ENCODE measurements at regions not wholly inside any gene's neighbourhood (a gene's known extent, or its start where the extent isn't known, plus 50 kb on each side); places are given as distances from the start of the nearest gene placed in this dataset.
"Not testable (repeated sequence)": the region's sequence is repeated elsewhere in the genome, so short reads cannot be mapped to it uniquely, and the experiment has no call there.

DNA sequence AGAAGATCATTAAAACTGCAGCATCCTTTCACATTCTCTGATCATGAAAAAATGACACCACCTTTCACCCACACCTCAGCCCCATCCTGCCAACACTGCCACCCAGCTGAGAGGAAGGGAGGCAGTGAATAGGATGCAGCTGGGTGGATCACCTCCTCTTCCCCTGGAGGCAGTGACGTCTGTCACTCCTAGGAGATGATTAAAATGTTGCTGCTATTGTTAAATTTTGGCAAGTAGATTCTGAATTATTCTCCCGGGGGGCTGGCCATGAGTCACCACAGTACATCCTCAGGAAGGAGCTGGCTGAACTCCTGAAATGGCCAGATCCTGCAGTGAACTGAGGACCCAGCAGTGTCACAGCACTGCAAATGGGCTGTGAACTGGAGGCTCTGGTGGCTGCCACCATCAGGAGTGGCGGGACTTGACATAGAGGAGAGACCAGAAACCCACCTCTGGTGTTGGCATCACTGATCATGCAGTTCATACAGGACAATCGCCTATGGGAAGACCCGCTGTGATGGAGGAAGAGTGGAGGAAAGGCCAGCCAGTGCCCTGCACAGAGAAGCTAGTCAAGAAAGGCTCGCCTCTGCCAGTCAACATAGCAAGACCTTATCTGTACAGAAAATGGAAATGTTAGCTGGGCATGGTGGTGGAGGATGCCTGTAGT is 199.1 kb downstream of the FAM43A start:
- DNase-seq = no peak

- no peak for DNase-seq
Observed at GRCh38 chr3:194885766-194886165, 200.1 kb downstream of the FAM43A start.

GRCh38 chr3:194886836-194887235 is 201.2 kb downstream of the FAM43A start:
- no peak for DNase-seq

GRCh38 chr3:194888062-194888461 is 202.4 kb downstream of the FAM43A start:
- not testable (repeated sequence) for DNase-seq

DNA sequence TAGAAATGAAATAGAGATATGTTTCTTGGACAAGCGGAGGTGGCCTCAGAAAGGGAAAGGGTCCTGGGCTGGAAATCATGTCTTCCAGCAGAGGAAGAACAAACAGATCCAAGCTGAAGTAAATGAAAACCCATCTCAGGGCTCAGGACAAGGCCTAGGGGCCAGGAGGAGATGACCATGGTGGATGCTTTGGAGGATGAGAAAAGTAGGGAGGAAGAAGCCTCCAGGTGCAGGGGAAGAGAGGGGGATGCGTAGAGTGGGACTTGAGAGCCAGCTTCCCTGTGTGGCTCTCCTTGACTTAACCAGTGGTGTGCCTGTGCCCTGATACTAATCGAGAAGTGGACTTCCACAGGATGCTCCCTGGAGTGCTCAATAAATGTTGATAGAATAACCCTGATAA is 203.2 kb downstream of the FAM43A start:
- DNase-seq = no peak

DNA sequence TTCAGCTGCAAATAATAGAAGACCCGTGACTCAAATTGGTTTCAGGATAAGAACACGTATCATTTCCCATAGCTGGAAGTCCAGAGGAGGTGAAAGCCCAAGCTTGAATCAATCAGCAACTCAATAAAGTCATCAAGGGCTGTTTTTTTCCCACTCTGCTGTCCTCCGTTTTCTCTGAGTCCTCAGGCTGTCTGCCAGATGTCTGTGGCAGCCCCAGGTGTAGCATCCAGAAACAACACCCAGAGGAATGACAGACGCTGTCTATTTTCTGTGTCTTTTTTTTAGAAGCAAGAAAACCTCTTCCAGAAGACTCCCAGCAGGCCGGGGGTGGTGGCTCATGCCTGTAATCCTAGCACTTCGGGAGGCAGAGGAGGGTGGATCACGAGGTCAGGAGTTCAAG is 204.4 kb downstream of the FAM43A start:
- no peak for DNase-seq

DNA sequence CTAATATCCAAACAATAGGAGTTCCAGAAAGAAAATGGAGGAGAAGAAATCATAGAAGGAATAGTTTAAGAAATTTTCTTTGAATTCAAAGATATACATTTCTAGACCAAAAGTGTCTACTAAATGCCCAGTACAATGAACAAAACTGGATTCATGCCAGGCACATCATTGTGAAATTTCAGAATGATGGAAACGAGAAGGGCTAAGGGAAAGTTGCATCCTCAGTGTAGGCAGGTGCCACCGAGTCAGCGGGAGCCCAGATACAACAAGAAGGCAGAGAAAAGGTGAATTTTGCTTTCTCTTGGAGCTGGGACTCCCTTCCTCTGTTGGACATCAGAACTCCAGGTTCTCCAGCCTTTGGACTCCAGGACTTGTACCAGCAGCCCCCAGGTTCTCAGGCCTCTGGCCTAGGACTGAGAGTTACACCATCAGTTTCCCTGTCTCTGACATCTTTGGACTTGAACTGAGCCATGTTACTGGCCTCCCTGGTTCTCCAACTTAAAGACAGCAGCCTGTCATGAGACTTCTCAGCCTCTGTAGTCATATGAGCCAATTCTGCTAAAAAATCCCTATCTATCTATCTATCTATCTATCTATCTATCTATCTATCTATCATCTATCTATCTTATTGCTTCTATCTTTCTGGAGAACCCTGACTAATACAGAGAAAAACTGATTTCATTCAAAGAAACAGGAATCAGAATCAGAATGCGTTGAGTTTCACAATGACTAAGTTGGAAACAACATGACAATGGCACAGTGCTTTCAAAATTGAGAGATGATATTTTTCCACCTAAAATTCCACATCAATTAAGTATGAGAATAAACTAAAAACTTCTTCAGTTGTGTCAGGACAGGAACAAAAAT is 207.7 kb downstream of the FAM43A start:
- no peak for DNase-seq

DNA sequence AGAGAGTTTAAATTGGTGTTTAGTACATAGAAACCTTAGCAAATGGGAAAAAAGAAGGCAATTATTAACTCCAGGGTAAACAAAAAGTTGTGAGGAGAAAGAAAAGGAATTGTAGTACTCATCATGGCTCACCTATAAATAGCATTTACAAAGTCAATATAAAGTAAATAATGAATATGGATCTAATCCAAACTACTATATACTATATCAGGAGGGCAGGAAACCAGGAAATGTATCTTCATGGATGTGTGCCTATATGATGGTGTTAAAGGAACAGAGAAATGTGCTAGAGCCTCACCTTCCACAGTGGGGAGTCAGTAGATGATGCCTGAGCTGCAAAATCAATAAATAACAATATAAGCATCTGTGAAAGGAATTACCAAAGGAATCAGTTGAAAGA is 208.9 kb downstream of the FAM43A start:
- DNase-seq = no peak

GRCh38 chr3:194900854-194901522 is 215.3 kb downstream of the FAM43A start:
- DNase-seq = no peak

GRCh38 chr3:194903447-194903846 is 217.8 kb downstream of the FAM43A start:
- not testable (repeated sequence) for DNase-seq

DNA sequence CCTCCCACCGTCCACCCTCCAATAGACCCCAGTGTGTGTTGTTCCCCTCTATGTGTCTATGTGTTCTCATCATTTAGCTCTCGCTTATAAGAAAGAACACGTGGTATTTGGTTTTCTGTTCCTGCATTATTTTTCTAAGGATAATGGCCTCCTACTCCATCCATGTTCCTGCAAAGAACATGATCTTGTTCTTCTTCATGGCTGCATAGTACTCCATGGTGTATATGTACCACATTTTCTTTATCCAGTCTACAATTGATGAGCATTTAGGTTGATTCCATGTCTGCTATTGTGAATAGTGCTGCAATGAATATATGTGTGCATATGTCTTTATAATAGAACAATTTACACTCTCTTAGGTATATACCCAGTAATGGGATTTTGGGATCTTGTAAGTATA is 219.3 kb downstream of the FAM43A start:
- DNase-seq = not testable (repeated sequence)

DNA sequence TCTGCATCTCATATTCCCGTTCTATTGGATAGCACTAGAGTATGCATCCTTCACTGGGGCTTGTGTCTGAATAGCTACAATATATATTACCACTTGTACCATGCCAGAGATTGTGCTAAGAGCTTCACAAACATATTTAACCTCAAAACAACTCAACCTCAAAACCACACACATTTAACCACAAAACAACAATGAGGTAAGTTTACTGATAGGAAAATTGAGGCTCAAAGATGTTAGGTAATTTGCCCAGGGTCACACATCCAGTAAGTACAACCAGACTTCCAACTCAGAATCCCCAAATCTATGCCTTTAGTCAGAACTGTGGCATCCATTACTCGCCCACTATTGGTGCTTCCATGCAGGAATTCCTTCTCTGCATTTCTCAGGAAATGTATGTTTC is 220.0 kb downstream of the FAM43A start:
- no peak for DNase-seq

- no peak for DNase-seq
Observed at GRCh38 chr3:194906229-194906629, 220.5 kb downstream of the FAM43A start.

GRCh38 chr3:194906970-194907629 is 221.4 kb downstream of the FAM43A start:
- DNase-seq = no peak

GRCh38 chr3:194907811-194908210 is 222.1 kb downstream of the FAM43A start:
- DNase-seq = no peak

DNA sequence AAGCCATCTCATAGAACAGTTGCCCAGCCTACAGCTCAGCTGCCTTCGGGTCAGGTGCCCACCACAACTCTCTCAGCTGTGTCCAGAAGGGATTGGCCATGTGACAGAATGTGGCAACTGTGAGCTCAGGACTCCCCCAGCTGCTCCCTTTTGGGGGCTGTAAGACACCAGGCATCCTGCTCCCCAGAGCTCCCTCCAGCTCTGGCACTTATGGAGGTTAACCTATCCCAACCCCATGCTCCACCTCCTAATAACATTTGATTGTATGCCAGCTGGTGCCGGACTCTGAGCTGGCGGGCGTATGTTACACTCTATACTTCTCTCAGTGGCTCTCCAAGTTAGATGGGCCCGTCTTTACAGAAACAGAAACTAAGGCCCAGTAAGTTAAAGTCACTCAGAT is 222.8 kb downstream of the FAM43A start:
- DNase-seq = no peak

DNA sequence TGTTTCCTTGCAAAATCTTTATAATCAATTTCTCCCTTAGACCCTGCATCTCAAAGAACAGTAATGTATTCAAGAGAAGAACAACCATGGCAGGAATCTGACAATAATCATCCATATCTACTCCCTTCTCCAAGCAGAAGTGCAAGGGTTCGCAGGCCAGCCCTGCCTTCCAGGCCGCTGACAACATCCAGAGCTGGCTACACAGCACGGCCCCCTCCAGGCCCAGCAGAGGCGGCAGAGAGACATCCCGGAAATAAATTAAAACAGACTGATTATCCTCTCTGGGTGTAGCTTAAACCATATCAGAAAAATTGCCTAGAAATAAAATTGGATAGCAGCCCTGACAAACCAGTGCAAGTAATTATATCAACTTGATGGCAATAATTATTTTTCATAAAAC is 223.3 kb downstream of the FAM43A start:
- no peak for DNase-seq

GRCh38 chr3:194910414-194910984 is 224.8 kb downstream of the FAM43A start:
- DNase-seq = no peak

DNA sequence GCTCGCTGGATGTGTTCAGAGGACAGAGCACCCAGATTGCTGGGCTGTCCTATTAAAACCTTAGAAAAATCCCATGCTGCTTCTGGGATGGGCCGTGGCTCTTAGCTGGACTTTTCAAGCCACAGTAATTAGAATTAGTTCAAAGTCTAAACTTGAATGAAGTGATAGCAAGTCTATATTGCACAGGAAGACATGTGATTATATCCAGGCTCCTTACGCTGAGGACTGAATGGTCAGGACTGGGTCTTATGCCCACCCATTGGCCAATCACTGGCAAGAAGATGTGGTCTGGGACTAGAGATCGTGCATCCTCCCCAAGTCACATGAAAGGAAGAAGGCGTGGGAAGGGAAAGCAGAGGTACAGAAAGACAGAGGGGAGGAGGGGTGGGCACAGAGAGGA is 227.6 kb downstream of the FAM43A start:
- DNase-seq = no peak

- not testable (repeated sequence) for DNase-seq
Observed at GRCh38 chr3:194924889-194925288, 239.2 kb downstream of the FAM43A start.

GRCh38 chr3:194925614-194926013 is 239.9 kb downstream of the FAM43A start:
- no peak for DNase-seq

DNA sequence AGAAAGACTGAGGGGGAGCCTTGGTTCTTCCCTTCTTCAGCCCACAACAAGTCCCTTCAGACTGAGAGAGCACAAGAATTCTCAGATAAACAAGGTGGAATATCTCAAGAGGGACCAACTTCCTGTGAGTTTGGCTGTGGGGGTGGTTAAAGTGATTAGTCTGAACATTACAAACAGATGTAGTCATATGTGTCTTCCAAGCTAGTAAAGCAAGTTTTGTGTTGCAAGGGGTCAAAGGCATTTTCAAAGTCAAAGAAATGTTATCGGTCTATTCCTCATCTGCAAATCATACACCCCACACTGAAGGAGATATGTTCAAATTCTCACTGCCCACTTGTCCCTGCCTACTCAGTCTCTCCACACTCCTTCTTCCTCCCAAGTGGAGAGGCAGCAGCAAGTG is 242.5 kb downstream of the FAM43A start:
- DNase-seq = no peak

Data from renal pelvis (tissue), 1 donor.